HG03135 (cell line): ENCODE measurements at regions not wholly inside any gene's neighbourhood (a gene's known extent, or its start where the extent isn't known, plus 50 kb on each side); places are given as distances from the start of the nearest gene placed in this dataset.
A peak's percentile ranks its signal among the peaks of the same experiment; 100 is the strongest.

Experiments used
- ATAC-seq: cut with Tn5 transposase; IDR thresholded peaks from one replicate; pipeline ENCODE4 v1.9.1; 2021; ENCODE audit warnings: mild to moderate bottlenecking, moderate library complexity; ENCODE audit not compliant: unreplicated experiment

DNA sequence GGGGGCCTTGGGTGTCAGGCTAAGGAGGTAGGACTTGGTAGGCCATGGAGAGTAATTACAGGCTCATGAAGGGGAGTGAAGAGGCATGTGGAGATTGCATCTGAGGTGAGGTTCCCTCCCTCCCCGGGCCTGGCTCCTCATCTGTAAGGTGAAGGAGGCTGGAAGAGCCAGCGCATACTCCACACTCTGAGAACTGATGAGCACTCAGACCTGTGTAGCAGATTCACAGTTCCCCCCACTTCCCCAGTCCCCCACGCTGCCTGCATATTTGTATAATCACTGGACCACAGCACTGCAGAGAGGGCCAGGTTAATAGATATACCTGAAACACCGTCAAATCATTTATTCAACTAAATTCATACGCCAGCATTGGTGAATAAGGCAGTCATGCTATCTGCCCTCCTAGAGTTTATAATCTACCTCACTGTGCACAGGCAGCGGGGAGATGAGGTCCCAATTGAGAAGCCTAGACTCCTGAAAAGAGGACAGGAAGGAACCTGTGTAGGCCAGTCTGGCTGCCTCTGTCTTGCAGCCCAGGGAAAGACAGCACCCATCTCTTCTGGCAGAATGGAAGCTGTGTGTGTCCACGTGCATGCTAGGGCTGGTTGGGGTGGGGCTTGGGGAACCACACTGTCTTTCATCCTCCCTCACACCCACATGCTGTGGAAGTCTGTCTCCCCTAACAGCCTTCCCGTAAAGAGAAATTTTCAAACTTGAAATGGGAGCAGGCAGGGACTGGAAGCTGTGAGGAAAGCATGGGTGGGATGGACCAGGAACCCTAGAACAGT lies 110.6 kb upstream of the ATP1A1 start:
- ATAC-seq: no peak

DNA sequence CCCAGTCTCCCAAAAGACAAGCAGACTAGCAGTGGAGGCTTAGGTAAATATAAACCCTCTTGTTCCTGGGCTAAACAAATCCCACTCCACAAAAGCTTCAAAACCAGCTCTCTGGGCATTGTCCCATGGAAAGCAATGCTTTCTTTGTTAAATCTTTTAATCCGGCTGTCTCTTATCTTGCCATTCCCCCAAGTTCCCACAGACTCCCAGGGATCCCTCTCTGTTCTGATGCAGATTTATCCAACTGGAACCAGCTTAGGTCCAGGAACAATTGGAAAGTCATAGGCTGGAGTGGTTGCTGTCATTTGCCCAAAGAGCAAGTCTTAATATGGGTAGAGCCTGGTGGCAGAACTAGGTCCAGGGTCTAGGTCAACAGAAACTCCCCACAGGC lies 110.1 kb upstream of the ATP1A1 start:
- ATAC-seq: no peak

DNA sequence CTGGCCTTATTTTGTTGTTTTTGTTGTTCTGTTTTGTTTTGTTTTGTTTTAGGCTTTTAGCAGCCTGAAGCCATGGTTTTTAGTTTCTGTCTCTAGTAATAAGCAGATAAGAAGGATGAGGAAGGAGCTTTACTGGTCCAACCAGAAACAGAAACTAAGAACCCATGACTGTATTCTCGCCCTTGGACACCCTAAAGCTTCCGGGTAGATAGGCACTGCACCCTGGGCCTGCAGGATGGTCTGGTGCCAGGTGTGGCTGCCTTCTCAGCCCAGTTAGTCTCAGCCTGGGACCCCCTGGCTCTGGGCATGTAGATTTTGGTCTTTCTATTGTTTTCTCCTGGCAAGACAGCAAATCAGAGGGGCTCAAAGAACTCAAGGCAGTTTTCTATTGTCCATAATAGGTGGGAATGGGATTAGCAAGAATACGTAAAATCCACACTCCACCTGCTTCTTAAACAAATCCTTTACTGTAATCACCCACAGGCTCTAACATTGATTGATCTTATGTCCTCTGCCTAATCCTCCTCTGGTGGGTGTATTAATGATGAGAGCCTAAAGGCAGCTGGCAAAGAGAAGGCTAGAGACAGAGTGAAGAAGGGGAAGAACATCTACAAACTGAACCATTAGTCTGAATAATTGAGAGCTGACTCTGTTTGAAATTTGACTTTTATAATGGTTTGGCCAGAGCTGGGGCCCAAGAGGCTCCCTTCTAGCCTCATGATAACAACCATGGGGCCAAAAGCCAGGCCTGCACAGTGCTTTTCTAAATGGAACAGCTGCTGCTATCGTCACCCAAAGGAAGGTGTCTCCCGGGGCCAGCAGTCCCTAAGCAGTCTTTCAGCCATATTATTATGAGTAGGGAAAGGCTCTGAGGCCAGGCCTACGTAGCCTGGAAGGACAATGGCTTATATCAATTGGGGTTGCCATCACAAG lies 106.8 kb upstream of the ATP1A1 start:
- ATAC-seq: no peak

DNA sequence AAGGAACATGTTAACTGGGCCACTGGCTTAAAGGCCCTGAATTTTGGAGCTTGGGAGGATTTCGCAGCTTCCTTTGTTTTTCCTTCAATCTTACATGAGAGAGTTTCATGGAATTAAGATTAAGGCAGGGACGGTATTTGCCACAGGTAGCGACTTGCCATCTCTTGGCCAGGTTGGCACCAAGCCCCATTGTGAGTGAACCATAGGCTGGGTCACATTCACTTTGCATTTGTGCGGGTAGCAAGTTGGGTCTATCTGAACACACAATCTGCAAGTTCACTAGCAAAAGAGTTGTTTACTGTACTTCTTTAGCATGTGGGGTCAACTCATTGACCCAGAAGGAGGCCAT lies 106.2 kb upstream of the ATP1A1 start:
- no peak for ATAC-seq

DNA sequence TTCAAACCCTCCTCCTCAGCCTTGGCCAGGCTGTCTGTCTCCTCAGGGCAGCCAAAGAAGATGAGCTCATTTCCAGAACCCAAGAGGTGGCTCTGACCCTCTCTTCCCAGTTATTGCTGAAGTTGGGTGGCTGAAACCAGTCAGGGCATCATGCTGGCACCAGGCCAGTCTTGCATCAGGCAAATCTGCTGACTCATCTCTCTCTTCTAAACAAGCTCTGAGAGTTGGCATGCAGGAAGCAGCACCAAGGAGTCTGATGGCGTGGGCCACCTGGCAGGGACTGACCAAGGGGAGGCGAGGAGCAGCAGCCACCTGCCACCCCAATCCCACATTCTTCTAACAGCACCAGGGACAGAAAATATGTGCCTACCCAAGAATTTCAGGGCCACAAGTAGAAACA lies 104.8 kb upstream of the ATP1A1 start:
- ATAC-seq: no peak

DNA sequence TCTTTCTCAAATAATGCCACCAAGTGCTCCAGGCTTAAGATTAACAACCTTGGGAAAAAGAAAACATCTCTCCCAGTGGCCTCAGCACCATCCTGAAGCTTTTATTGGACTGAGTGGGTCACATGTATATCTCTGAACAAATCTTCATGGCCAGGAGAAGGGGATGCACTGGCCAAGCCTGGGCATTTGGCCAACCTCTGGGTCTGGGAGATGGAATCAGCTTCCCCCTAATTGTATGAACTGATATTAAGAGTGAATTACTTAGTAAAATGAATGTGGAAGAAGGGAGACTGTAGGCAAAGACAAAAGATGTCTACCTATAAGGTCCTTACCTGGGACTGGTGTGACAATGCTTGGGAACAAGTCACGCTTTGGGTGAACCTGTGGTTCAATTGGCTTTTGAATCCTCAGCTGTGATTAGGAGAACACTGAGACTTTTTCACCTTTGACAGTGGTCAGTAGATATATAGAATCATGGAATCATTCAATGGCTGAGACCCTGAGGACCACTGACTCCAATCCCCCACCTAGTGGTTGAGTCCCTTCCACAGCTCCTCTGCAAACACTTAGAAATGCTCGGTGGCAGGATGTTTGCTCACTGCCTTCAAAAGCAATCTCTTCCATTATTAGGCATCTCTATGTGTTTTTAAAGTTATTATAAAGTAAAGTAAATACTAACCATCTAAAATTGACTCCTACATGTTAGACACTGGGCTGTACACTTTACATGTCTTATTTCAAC lies 102.6 kb upstream of the ATP1A1 start:
- no peak for ATAC-seq

DNA sequence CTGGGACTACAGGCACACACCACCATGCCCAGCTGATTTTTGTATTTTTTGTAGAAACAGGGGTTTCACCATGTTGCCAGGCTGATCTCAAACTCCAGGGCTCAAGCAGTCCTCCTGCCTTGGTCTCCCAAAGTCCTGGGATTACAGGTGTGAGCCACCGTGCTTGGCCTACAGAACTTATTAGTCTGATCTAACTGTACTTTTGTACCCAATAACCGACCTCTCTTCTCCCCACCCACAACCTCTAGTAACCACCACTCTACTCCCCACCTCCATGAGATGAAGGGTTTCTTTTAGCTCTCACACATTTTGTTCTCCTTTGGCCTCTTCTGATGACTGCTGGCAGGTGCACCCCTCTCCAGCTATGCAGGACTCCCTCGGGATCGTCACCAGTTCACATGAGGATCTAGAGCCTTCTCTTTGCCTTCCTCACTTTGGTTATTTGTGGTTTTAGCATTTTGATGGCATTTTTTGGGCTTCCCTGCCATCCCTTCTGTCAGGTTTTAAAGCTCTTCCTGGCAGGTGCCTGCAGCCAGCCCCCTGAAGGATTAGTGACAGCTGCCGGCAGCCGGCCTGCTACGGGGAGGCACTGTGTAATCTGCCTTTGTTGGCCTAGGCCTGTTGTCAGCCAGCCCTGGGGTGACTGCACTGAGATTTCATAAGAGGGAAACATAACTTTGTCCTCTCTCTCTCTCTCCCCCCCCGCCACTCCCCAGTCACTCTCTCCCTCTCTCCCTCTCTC lies 99.8 kb upstream of the ATP1A1 start:
- no peak for ATAC-seq

DNA sequence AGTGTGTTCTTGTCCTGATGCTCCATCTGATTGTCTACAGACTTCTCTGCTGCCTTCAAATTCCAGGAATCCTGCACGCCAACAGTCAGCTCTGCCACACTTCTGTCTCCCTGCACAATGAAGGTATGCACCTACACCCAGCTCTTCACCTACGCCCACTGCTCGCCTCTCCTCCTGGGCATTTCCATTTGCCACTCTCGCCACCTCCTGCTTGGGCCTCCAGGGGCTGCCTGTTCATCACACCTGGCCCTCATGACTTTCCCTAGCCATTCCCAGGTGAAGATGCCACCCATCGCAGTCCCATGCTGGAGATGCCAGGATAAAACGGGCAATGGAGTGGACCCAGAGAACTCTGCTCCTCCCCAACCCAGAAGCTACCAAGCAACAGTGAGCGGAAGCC lies 96.5 kb upstream of the ATP1A1 start:
- ATAC-seq: no peak

DNA sequence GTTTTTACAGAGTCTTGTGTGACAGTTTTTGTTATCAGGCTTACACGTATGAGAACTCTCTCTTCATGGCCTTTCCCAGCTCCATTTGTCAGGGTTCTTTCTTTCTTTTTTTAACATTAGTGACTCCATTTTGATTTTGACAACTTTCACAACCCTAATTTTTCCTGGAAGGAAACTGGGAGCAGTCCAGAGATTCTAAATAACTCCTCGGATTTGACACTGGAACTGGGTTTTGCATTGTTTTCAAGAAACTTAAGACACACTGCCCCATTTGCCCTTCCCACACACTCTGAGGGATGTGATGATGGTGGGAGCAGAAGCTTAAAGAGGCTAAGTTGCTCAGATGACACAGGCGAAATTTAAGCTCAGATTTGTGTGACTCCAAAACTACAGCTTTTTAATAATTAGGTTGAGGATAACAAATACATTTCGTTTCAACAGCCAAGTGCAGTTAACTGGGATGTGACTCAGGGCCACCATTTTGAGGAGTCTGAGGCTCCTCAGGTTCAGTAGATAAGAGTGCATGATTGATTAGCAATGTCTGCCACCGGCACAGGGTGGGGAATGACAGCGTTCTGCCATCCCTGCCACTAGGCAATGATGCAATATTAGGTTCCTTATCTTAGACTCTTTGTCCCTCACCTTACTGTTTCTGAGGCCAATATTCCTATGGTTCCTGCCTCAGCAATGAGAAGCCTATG lies 95.1 kb upstream of the ATP1A1 start:
- no peak for ATAC-seq

DNA sequence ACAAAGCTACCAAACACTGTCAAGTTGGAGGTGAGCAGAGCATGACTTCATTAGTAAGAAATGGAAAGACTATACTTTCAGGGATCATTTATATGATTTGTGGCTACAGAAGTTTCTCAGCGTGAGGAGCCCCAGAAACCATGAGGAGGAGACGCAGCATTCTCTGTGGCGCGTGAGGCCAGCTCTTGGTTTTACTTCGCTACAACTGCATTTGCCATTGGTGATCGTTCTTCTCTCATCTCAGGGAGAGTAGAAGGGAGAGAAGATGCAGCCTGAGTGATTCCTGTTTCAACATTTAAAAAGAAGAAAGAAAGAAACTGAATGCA lies 94.5 kb upstream of the ATP1A1 start:
- no peak for ATAC-seq

DNA sequence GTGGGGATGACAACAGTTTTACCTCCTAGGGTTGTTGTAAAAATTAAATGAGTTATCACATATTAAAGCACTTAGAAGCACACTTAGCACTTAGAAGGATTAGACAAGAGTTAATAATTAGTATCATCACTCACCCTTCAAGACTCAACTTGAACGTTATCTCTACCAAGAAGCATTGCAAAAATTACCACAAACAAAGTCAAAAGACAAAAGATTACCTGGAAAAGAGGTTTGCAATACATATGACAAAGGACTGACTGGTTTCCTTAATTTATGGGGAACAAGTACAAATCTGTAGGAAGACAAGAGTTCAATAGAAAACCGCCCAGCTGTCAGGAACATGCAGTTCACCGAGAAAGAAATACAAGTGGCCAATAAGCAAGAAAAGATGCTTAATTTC lies 93.3 kb upstream of the ATP1A1 start:
- no peak for ATAC-seq

DNA sequence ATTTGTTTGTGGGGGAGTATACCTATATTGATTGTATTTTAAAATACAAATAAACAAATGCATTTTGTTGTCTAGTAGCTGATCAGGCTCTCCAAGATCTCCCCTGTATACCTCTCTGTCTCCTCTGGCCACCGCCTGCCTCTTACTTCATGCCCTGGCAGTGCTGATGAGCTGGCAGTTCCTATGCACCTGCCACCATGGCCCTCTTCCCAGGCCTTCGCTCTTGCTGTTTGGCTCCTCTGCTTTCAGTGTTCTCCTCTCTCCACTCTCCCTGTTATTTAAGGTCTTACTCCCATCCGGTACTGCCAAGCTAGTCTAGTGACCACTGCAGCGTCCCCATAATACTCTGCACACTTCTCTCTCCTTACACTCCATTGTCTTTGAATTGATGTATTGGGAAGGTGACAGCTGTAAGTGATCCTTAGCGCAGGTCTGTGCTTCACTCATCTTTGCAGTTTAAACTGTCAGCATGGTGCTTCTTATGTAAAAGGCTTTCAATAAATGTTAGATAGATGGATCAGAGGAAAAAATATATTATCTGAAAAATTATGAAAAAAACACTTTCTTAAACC lies 88.1 kb upstream of the ATP1A1 start:
- no peak for ATAC-seq

DNA sequence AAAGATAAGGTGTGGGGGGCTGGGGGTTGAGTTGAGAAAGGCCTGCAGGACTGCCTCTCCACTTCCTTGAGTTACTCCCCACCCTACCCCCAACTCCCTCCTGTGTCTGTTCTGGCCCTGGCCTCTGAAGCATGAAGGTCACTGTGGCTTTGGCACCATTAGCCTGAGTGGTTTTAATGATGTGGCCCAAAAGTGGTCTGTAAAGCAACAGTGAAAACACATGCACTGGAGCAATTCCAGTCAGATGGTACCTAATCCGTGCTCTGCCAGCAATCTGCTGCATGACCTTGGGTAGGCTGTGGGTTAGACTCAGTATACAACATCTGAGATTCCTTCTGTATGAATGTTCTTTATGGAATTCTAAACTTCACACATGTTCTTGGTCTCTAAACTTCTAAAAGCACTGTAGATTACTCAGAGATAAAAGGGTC lies 86.5 kb upstream of the ATP1A1 start:
- ATAC-seq: no peak

DNA sequence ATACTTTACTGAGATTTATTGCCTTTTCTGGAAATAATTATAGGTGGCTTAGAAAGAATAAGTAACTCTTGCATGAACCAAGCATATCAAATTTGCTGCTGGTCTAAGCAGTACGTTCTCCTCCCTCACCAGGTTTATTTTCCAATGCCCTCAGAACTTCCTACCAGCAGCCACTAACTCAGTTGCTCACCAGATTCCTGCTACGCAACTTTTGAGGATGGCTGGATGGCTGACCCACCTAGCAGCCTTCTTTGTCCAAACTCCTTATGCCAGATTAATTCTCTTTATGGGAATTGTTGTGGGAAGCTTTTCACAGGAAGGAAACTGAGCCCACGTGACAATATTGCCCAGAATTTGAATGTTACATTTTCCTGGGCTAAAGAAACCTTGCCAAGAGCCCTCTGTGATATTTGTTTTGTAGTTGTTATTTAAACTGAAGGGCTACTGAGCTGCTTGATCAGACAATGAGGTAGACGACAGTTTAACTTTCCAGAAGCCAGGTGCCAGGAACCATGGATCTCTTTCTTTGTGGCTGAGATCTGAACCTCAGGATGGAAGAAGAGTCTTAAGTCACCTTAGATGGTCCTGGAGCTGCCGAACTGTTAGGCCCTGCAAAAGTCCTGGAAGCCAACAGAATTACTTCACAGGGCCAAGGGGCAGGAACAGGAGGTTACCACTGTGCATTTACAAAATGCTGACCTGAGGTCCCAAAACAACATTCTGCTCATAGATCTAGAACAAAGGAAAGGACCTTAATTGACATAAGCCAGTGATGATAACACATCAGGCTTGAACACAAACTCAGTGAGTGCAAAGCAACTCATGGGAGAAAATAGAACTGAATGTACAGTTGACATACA lies 85.5 kb upstream of the ATP1A1 start:
- peak; percentile 27 for ATAC-seq

DNA sequence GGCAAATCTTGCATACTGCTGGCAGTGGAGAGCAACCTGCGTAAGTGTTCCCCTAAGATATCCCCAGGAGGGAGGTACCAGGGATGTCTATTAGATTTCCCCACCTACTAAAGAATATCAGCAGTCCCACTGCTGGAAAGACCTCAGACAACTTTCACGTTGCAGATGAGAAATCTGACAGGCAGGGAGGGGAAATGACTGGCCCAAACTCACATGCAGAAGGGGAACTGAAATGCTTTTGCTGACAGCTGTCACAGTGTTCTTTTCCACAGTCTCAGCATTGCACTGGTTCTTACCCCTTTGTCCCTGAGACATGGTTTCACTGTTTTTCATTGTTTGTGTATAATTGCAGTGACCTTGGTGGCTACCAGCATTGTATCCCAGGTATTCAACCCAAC lies 84.8 kb upstream of the ATP1A1 start:
- ATAC-seq: peak; percentile 87

DNA sequence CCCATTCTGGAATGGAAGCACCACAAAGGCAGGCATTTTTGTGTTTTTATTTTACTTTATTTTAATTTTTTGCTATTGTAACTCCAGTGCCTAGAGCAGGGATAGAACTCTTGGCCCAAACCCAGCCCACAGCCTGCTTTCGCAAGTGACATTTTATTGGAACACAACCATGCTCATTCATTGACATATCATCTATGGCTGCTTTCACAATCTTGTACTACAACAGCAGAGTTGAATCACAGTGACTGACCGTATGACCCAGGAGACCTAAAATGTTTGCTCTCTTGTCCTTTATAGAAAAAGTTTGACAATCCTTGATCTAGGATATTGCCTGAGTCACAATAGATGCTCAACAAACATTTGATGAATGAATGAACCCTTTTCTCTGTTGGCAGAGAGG lies 83.9 kb upstream of the ATP1A1 start:
- ATAC-seq: no peak

DNA sequence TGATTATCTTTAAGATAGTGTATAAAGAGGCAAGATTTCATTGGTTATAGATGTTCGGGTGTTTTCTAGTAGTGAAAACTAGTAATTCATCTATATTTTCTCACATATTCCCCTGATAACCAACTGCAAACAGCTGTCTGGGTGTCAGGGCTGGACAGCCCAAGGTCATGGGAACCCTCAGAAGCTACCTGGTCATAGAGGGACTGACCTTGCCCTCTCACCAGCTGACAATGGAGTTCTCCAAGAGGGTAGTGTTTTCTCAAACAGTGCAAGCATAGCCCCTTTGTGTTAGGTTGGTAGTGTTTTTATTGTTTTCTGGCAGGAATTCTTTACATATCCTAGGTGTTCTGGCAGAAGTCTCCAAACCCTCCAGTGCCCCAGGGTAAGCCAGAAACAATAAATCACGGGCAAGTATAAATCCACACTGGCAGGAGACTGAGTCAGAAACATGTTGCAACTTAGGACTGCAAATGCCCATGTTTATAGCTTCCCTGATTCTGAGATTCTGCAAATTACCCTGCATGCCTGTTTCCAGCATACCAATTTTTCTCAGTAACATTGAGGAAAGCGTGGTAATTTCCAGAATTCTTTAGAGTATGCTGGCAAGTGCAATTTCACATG lies 82.8 kb upstream of the ATP1A1 start:
- no peak for ATAC-seq

DNA sequence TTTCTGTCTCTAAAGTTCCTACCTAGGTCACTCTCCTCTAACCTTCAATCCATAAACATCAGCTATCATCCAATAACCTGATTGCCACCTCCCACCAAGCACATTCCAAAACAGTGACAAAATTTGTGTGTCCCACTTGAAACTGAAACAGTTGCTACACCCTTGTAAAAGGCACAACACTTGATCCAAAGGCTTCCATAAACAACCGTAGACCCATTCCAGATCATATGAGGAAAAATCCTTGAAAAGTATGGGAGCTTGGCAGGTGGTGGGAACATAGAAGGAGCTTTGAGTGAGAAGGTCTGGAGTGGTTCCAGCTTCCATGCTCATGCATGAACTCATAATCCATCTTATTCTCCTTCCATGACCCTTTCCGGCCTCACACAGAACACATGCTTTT lies 82.0 kb upstream of the ATP1A1 start:
- no peak for ATAC-seq
